Vagina (tissue), 2 donors: ENCODE measurements at regions not wholly inside any gene's neighbourhood (a gene's known extent, or its start where the extent isn't known, plus 50 kb on each side); places are given as distances from the start of the nearest gene placed in this dataset.

Experiments used
- POLR2A ChIP-seq, 2 donors: fragments of 450-650 bp; IDR thresholded peaks; one replicate each; pipeline ENCODE4 v1.6.1; 2017; ENCODE audit warnings: antibody characterized with exemption in 2 of 2, mild to moderate bottlenecking in 2 of 2, moderate library complexity in 2 of 2
- TF ChIP-seq, protein P1 (sequence below), 3 experiments: fragments of 450-650 bp in 2 of 3; fragments of 200-600 bp in 1 of 3; sonication (generic) in 1 of 3; IDR thresholded peaks; one replicate each; pipeline ENCODE4 v1.5.1; 2017 to 2019; ENCODE audit warnings: antibody characterized with exemption in 3 of 3, mild to moderate bottlenecking in 2 of 3, moderate library complexity in 2 of 3

GRCh38 chr17:55852734-55853133 is 101.9 kb downstream of the PCTP start:
- TF ChIP-seq, protein P1, sequence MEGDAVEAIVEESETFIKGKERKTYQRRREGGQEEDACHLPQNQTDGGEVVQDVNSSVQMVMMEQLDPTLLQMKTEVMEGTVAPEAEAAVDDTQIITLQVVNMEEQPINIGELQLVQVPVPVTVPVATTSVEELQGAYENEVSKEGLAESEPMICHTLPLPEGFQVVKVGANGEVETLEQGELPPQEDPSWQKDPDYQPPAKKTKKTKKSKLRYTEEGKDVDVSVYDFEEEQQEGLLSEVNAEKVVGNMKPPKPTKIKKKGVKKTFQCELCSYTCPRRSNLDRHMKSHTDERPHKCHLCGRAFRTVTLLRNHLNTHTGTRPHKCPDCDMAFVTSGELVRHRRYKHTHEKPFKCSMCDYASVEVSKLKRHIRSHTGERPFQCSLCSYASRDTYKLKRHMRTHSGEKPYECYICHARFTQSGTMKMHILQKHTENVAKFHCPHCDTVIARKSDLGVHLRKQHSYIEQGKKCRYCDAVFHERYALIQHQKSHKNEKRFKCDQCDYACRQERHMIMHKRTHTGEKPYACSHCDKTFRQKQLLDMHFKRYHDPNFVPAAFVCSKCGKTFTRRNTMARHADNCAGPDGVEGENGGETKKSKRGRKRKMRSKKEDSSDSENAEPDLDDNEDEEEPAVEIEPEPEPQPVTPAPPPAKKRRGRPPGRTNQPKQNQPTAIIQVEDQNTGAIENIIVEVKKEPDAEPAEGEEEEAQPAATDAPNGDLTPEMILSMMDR (IDR thresholded peaks at IDR 0.05), result no peak
- no peak for TF ChIP-seq POLR2A (IDR thresholded peaks at IDR 0.05)
